ENCODE measurements at regions not wholly inside any gene's neighbourhood (a gene's known extent, or its start where the extent isn't known, plus 50 kb on each side); places are given as distances from the start of the nearest gene placed in this dataset.
"Not testable (repeated sequence)": the region's sequence is repeated elsewhere in the genome, so short reads cannot be mapped to it uniquely, and the experiment has no call there.

DNA sequence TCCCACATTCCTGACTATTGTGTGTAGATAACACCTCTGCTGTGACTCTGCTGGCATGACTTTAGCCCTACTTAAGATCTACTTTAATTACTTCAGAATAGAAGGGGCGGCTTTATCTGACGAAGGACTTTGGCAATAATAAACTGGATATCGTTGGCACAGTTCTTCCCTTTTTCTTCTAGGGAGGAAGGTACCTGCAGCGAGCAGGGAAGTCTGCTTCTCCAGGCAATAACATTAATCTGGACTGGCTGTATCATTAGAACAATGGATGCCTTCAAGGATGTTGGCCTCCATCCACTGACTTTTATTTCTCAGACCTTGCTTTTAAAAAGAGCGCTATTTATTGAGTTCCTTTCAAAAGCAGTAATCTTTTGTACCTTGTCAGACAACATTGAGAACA lies 172.6 kb upstream of the THSD7A start:
- POLR2A ChIA-PET: no interaction called here
- Mint-ChIP-seq H3K4me1 (no peaks in the 10 kb centered on the region), H3K9me3 (no peaks in the 10 kb centered on the region), H3K4me3 (no peak overlapping the region), H3K36me3 (ENCODE audit: low read depth) (no peaks in the 10 kb centered on the region), H3K27me3 (no peaks in the 10 kb centered on the region), H3K27ac (no peak overlapping the region)
- ATAC-seq (ENCODE audit: low read depth): no peak
- CTCF ChIA-PET: no interaction called here
- TF ChIP-seq, protein P1, sequence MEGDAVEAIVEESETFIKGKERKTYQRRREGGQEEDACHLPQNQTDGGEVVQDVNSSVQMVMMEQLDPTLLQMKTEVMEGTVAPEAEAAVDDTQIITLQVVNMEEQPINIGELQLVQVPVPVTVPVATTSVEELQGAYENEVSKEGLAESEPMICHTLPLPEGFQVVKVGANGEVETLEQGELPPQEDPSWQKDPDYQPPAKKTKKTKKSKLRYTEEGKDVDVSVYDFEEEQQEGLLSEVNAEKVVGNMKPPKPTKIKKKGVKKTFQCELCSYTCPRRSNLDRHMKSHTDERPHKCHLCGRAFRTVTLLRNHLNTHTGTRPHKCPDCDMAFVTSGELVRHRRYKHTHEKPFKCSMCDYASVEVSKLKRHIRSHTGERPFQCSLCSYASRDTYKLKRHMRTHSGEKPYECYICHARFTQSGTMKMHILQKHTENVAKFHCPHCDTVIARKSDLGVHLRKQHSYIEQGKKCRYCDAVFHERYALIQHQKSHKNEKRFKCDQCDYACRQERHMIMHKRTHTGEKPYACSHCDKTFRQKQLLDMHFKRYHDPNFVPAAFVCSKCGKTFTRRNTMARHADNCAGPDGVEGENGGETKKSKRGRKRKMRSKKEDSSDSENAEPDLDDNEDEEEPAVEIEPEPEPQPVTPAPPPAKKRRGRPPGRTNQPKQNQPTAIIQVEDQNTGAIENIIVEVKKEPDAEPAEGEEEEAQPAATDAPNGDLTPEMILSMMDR (IDR thresholded peaks at IDR 0.05): no peak
- intact Hi-C loops (cut with micrococcal nuclease): no loop called here
- no peak for DNase-seq

DNA sequence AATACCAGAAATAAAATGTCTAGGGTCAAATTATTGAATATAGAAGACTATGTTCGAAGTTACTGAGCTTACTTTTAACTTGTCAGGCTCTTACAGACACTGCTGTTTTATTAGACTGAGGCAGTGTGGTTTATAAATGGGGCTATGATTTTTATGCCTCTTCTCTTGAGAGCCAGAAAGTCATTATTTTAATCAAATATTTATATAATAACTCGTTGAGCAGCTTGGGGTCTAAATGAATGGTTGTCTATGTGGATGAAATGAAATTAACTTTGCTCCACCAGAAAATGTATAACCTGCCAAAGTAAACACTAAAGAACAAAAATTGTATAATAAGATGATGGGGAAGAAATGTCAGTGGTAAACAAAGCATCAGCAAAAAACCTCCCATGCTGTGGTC lies 175.6 kb upstream of the THSD7A start:
- H3K36me3 Mint-ChIP-seq (ENCODE audit: low read depth): no peaks in the 10 kb centered on the region
- H3K9me3 Mint-ChIP-seq: no peaks in the 10 kb centered on the region
- DNase-seq: no peak
- H3K4me1 Mint-ChIP-seq: no peaks in the 10 kb centered on the region
- POLR2A ChIA-PET: no interaction called here
- H3K27me3 Mint-ChIP-seq: no peaks in the 10 kb centered on the region
- H3K4me3 Mint-ChIP-seq: no peak overlapping the region
- intact Hi-C loops (cut with micrococcal nuclease): no loop called here
- ATAC-seq (ENCODE audit: low read depth): no peak
- H3K27ac Mint-ChIP-seq: no peak overlapping the region
- TF ChIP-seq, protein P1 (IDR thresholded peaks at IDR 0.05): no peak
- CTCF ChIA-PET: no interaction called here

DNA sequence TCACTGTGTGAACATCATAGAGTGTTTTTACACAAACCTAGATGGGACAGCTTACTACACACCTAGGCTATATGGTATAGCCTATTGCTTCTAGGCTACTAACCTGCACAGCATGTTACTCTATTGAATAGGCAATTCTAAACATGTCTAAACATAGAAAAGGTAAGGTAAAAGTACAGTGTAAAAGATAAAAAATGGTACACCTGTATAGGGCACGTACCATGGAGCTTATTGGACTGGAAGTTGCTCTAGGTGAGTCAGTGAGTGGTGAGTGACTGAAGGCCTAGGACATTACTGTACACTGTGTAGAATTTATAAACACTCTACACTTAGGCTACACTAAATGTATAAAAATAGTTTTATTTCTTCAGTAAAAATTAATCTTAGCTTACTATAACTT lies 182.0 kb upstream of the THSD7A start:
- ChIA-PET CTCF (no interaction called here), POLR2A (no interaction called here)
- ATAC-seq (ENCODE audit: low read depth): no peak
- Mint-ChIP-seq H3K27ac (no peak overlapping the region), H3K4me3 (no peak overlapping the region), H3K4me1 (no peaks in the 10 kb centered on the region), H3K9me3 (no peaks in the 10 kb centered on the region), H3K27me3 (no peaks in the 10 kb centered on the region), H3K36me3 (ENCODE audit: low read depth) (no peaks in the 10 kb centered on the region)
- TF ChIP-seq, protein P1 (IDR thresholded peaks at IDR 0.05): no peak
- intact Hi-C loops (cut with micrococcal nuclease): no loop called here
- DNase-seq: no peak

DNA sequence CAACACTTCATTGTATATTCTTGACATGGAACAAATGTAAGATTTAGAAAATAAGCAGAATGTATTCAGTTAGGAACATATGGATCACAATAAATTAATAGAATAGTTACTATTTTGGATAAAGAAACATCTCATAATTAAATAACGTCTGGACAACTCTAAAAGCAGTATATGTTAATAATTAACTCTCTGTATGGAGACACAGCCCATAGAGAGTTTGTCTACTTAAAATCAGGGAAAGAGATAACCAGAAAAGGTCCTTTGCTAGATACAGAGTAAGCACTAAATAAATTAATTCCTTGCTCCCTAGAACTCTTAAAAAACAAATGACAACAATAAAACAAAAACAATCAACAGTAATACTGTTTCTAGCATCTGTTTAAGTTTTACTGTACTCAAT lies 184.4 kb upstream of the THSD7A start:
- TF ChIP-seq, protein P1 (IDR thresholded peaks at IDR 0.05): no peak
- no peaks in the 10 kb centered on the region for H3K36me3 Mint-ChIP-seq (ENCODE audit: low read depth)
- no peaks in the 10 kb centered on the region for H3K4me1 Mint-ChIP-seq
- ChIA-PET POLR2A (no interaction called here), CTCF (no interaction called here)
- no peak overlapping the region for H3K27ac Mint-ChIP-seq
- H3K4me3 Mint-ChIP-seq: no peak overlapping the region
- DNase-seq: no peak
- intact Hi-C loops (cut with micrococcal nuclease): no loop called here
- ATAC-seq (ENCODE audit: low read depth): no peak
- no peaks in the 10 kb centered on the region for H3K9me3 Mint-ChIP-seq
- H3K27me3 Mint-ChIP-seq: no peaks in the 10 kb centered on the region

DNA sequence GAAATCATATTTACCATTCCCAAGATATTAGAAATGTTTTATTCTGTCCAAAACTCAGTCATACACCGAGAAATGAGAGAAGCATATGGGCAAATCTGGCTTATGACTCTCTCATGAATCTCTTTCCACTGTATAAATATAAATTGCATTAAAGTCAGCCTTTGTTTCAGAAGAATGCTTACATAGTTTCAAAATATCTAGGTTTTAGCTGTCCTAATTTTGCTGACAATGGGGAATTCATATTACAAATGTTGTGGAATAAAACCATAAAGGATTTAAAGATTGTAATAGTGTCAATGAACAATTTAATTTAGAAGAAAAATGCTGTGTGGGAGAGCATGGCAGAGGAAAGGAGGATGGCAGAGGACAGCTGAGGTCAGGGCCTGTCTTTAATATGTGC lies 185.0 kb upstream of the THSD7A start:
- no peak overlapping the region for H3K4me3 Mint-ChIP-seq
- POLR2A ChIA-PET: no interaction called here
- no peak for DNase-seq
- no peak for ATAC-seq (ENCODE audit: low read depth)
- no peak overlapping the region for H3K27ac Mint-ChIP-seq
- TF ChIP-seq, protein P1 (IDR thresholded peaks at IDR 0.05): no peak
- no peaks in the 10 kb centered on the region for H3K4me1 Mint-ChIP-seq
- H3K9me3 Mint-ChIP-seq: no peaks in the 10 kb centered on the region
- intact Hi-C loops (cut with micrococcal nuclease): no loop called here
- H3K36me3 Mint-ChIP-seq (ENCODE audit: low read depth): no peaks in the 10 kb centered on the region
- CTCF ChIA-PET: no interaction called here
- no peaks in the 10 kb centered on the region for H3K27me3 Mint-ChIP-seq

- H3K4me3 Mint-ChIP-seq; intact Hi-C loops (cut with micrococcal nuclease); H3K27ac Mint-ChIP-seq; POLR2A ChIA-PET; CTCF ChIA-PET; ATAC-seq (ENCODE audit: low read depth); H3K27me3 Mint-ChIP-seq; DNase-seq; H3K4me1 Mint-ChIP-seq; H3K36me3 Mint-ChIP-seq (ENCODE audit: low read depth); H3K9me3 Mint-ChIP-seq: not testable (repeated sequence)
These were observed 189.1 kb upstream of the TMEM106B start for GRCh38 chr7:12022011-12022410.

Data from activated B cell treated with CpG ODN at 0.5 μM for 24 hours (primary cell).